H9 (cell line): ENCODE measurements at regions not wholly inside any gene's neighbourhood (a gene's known extent, or its start where the extent isn't known, plus 50 kb on each side); places are given as distances from the start of the nearest gene placed in this dataset.

Experiments
- DNase-seq: peaks from one replicate; pipeline ENCODE4 v3.0.0-alpha.2; 2017
- H2AFZ ChIP-seq: one replicate; pipeline ENCODE4 v1.6.1; 2013; ENCODE audit warnings: mild to moderate bottlenecking, low read length, control low read depth, moderate library complexity
- H2AK5ac ChIP-seq: 2 replicates; pipeline ENCODE4 v1.6.1; 2013; ENCODE audit warnings: low read length, control low read depth, mixed read lengths; ENCODE audit not compliant: insufficient read length
- H2BK120ac ChIP-seq: one replicate; pipeline ENCODE4 v1.6.1; 2013; ENCODE audit warnings: low read depth, mild to moderate bottlenecking, low read length, control low read depth, inconsistent platforms; ENCODE audit not compliant: poor library complexity, severe bottlenecking
- H2BK12ac ChIP-seq: 2 replicates; pipeline ENCODE4 v1.6.1; 2013; ENCODE audit warnings: low read length, control low read depth, mixed read lengths, low read depth; ENCODE audit not compliant: insufficient read length
- H2BK15ac ChIP-seq: 2 replicates; pipeline ENCODE4 v1.6.1; 2013; ENCODE audit warnings: low read depth, low read length, control low read depth
- H2BK20ac ChIP-seq: one replicate; pipeline ENCODE4 v1.6.1; 2013; ENCODE audit warnings: low read depth, mild to moderate bottlenecking, low read length, control low read depth, inconsistent platforms; ENCODE audit not compliant: poor library complexity, severe bottlenecking
- H2BK5ac ChIP-seq: 2 replicates; pipeline ENCODE4 v1.6.1; 2013; ENCODE audit warnings: low read length, control low read depth, mixed read lengths; ENCODE audit not compliant: insufficient read length
- H3K14ac ChIP-seq: 2 replicates; pipeline ENCODE4 v1.6.1; 2013; ENCODE audit warnings: low read length, control low read depth; ENCODE audit not compliant: insufficient read depth
- H3K18ac ChIP-seq: 2 replicates; pipeline ENCODE4 v1.6.1; 2013; ENCODE audit warnings: low read depth, mild to moderate bottlenecking, mixed read lengths, low read length, control low read depth; ENCODE audit not compliant: insufficient read length
- H3K23ac ChIP-seq: 2 replicates; pipeline ENCODE4 v1.6.1; 2013; ENCODE audit warnings: low read length, control low read depth, mixed read lengths, low read depth; ENCODE audit not compliant: insufficient read length
- H3K23me2 ChIP-seq: 2 replicates; pipeline ENCODE4 v1.6.1; 2013; ENCODE audit warnings: low read depth, mild to moderate bottlenecking, mixed read lengths, low read length, control low read depth; ENCODE audit not compliant: insufficient read length, poor library complexity, severe bottlenecking
- H3K27ac ChIP-seq: 2 replicates; pipeline ENCODE4 v1.5.1; 2013; ENCODE audit warnings: low read length, control low read depth, mixed read lengths, low read depth; ENCODE audit not compliant: insufficient read length
- H3K27me3 ChIP-seq: 2 replicates; pipeline ENCODE4 v1.6.1; 2013; ENCODE audit warnings: low read length, control low read depth, inconsistent platforms; ENCODE audit not compliant: insufficient read depth
- H3K4ac ChIP-seq: 2 replicates; pipeline ENCODE4 v1.6.1; 2013; ENCODE audit warnings: low read depth, mild to moderate bottlenecking, control low read depth, inconsistent platforms, low read length, moderate library complexity
- H3K4me1 ChIP-seq: 2 replicates; pipeline ENCODE4 v1.6.1; 2013; ENCODE audit warnings: low read length, control low read depth, inconsistent platforms; ENCODE audit not compliant: insufficient read depth
- H3K4me2 ChIP-seq: 2 replicates; pipeline ENCODE4 v1.6.1; 2013; ENCODE audit warnings: low read length, control low read depth, mixed read lengths; ENCODE audit not compliant: insufficient read length, insufficient read depth
- H3K56ac ChIP-seq: 2 replicates; pipeline ENCODE4 v1.6.1; 2013; ENCODE audit warnings: low read depth, mild to moderate bottlenecking, mixed read lengths, low read length, control low read depth; ENCODE audit not compliant: insufficient read length
- H3K79me1 ChIP-seq: 2 replicates; pipeline ENCODE4 v1.6.1; 2013; ENCODE audit warnings: low read depth, mild to moderate bottlenecking, moderate library complexity, low read length, control low read depth, inconsistent platforms; ENCODE audit not compliant: insufficient read depth, poor library complexity, severe bottlenecking
- H3K79me2 ChIP-seq: 2 replicates; pipeline ENCODE4 v1.6.1; 2013; ENCODE audit warnings: low read length, control low read depth, inconsistent platforms; ENCODE audit not compliant: insufficient read depth
- H3K9ac ChIP-seq: 2 replicates; pipeline ENCODE4 v1.6.1; 2013; ENCODE audit warnings: low read length, control low read depth, mixed read lengths; ENCODE audit not compliant: insufficient read length; ENCODE audit errors: extremely low read depth
- H3K9me3 ChIP-seq: one replicate; pipeline ENCODE4 v1.6.1; 2013; ENCODE audit warnings: low read depth, low read length, inconsistent platforms; ENCODE audit not compliant: control insufficient read depth
- H3T11ph ChIP-seq: one replicate; pipeline ENCODE4 v1.6.1; 2013; ENCODE audit warnings: mild to moderate bottlenecking, low read length, control low read depth, inconsistent platforms
- H4K20me1 ChIP-seq: one replicate; pipeline ENCODE4 v1.6.1; 2013; ENCODE audit not compliant: control insufficient read depth, insufficient read length, insufficient read depth
- H4K5ac ChIP-seq: 2 replicates; pipeline ENCODE4 v1.6.1; 2013; ENCODE audit warnings: low read depth, mild to moderate bottlenecking, mixed read lengths, low read length, control low read depth; ENCODE audit not compliant: insufficient read length
- H4K8ac ChIP-seq: replicated peaks from 2 replicates; pipeline ENCODE4 v1.6.1; 2013; ENCODE audit warnings: low read length, control low read depth, mixed read lengths, low read depth; ENCODE audit not compliant: insufficient read length
- H4K91ac ChIP-seq: 2 replicates; pipeline ENCODE4 v1.6.1; 2013; ENCODE audit warnings: low read depth, mild to moderate bottlenecking, moderate library complexity, mixed read lengths, low read length, control low read depth; ENCODE audit not compliant: insufficient read length
- H3K27ac Mint-ChIP-seq, 3 experiments: 2 replicates in 2 of 3; 3 replicates in 1 of 3; pipeline ENCODE4 v1.8.0; 2020 to 2021; ENCODE audit warnings: mixed read lengths in 3 of 3, mild to moderate bottlenecking in 1 of 3, moderate library complexity in 1 of 3
- H3K27me3 Mint-ChIP-seq: 2 replicates; pipeline ENCODE4 v1.8.0; 2021; ENCODE audit warnings: low read depth, mild to moderate bottlenecking, moderate library complexity, mixed read lengths
- H3K36me3 Mint-ChIP-seq, 3 experiments: 2 replicates in 2 of 3; 3 replicates in 1 of 3; pipeline ENCODE4 v1.8.0; 2020 to 2021; ENCODE audit warnings: low read depth in 3 of 3, mixed read lengths in 3 of 3; ENCODE audit not compliant: insufficient read depth in 1 of 3
- H3K4me1 Mint-ChIP-seq, 2 experiments: 2 replicates each; pipeline ENCODE4 v1.8.0; 2020; ENCODE audit warnings: mixed read lengths in 2 of 2
- H3K4me3 Mint-ChIP-seq, 2 experiments: 2 replicates in 1 of 2; 3 replicates in 1 of 2; pipeline ENCODE4 v1.8.0; 2020 to 2021; ENCODE audit warnings: mild to moderate bottlenecking in 2 of 2, mixed read lengths in 2 of 2, moderate library complexity in 1 of 2
- H3K9me3 Mint-ChIP-seq, 2 experiments: 2 replicates in 1 of 2; 3 replicates in 1 of 2; pipeline ENCODE4 v1.8.0; 2020; ENCODE audit warnings: mild to moderate bottlenecking in 2 of 2, mixed read lengths in 2 of 2, moderate library complexity in 1 of 2
- CTCF ChIP-seq: fragments of 200-600 bp; sonication (generic); conservative IDR thresholded peaks from 3 replicates; pipeline ENCODE4 v1.8.0; 2021; ENCODE audit warnings: antibody characterized with exemption, mild to moderate bottlenecking
- WGBS: extraction: QIAGEN DNeasy Blood & Tissue Kit; methylation state at CpG from one replicate; pipeline ENCODE4 v1.1.7; 2013; ENCODE audit warnings: missing lambda C conversion rate, low lambda C conversion rate, mixed read lengths; ENCODE audit not compliant: insufficient read length; ENCODE audit errors: extremely low coverage; 5-methylcytosine and 5-hydroxymethylcytosine counted together

- Histone ChIP-seq H3K79me1 (no peaks in the 10 kb centered on the region), H3K27ac (no peak overlapping the region), H2BK5ac (no peak overlapping the region), H4K20me1 (no peaks in the 10 kb centered on the region), H2BK12ac (no peak overlapping the region), H3K27me3 (no peaks in the 10 kb centered on the region), H3K56ac (no peak overlapping the region), H2BK20ac (no peak overlapping the region), H3K23me2 (no peaks in the 10 kb centered on the region), H4K91ac (no peak overlapping the region), H2BK120ac (no peak overlapping the region), H4K5ac (no peak overlapping the region), H3K79me2 (no peaks in the 10 kb centered on the region), H3K14ac (no peak overlapping the region), H3K4me2 (no peak overlapping the region), H3K9ac (no peak overlapping the region), H2AFZ (no peak overlapping the region), H3K4ac (no peak overlapping the region), H3K18ac (no peak overlapping the region), H2BK15ac (no peak overlapping the region), H3K4me1 (no peaks in the 10 kb centered on the region), H2AK5ac (no peak overlapping the region), H3K23ac (no peak overlapping the region), H4K8ac (no peak overlapping the region), H3T11ph (no peak overlapping the region), H3K9me3 (no peaks in the 10 kb centered on the region)
- no peaks in the 10 kb centered on the region for H3K9me3 Mint-ChIP-seq
- H3K4me1 Mint-ChIP-seq, result no peaks in the 10 kb centered on the region
- no peaks in the 10 kb centered on the region for H3K27me3 Mint-ChIP-seq
- TF ChIP-seq CTCF, result no peak
- no peaks in the 10 kb centered on the region for H3K36me3 Mint-ChIP-seq
- WGBS, result no CpG with 5 or more reads among the region's 1 CpG
- H3K4me3 Mint-ChIP-seq, result no peak overlapping the region
- H3K27ac Mint-ChIP-seq, result no peak overlapping the region
- no peak for DNase-seq
Observed at GRCh38 chr5:86997516-86997915, 270.2 kb upstream of the RASA1 start.
